HCT116 (cell line): ENCODE measurements at regions not wholly inside any gene's neighbourhood (a gene's known extent, or its start where the extent isn't known, plus 50 kb on each side); places are given as distances from the start of the nearest gene placed in this dataset.
"Not testable (repeated sequence)": the region's sequence is repeated elsewhere in the genome, so short reads cannot be mapped to it uniquely, and the experiment has no call there.

Experiments
- ATAC-seq: fragments of 200-7000 bp; cut with Tn5 transposase; 2 replicates; pipeline ENCODE4 v1.9.1; 2020; ENCODE audit warnings: mild to moderate bottlenecking, moderate library complexity
- BruUV-seq: library from RNA; stranded (reverse); fragments of 400-500 nt; replicated peaks from 2 replicates; lab custom pipeline; 2021; lab: Mats Ljungman, UMichigan
- CTCF ChIA-PET: fragments of 300-600 bp; sonication (Branson Sonifier 250); formaldehyde crosslinking; loops from one replicate; lab custom pipeline; 2021; ENCODE audit warnings: antibody characterized with exemption; lab: Charles Lee
- POLR2A ChIA-PET: fragments of 300-600, 350-600 bp; sonication (Branson Sonifier 250); formaldehyde crosslinking; loops from one replicate; lab custom pipeline; 2021; ENCODE audit warnings: antibody characterized with exemption; lab: Charles Lee
- RAD21 ChIA-PET, 2 experiments: fragments of 300-600 bp; sonication (Branson Sonifier 250); formaldehyde crosslinking; loops; one replicate each; lab custom pipeline; 2023; ENCODE audit warnings: low total read pairs in 2 of 2; ENCODE audit not compliant: uncharacterized antibody in 2 of 2, unreplicated experiment in 2 of 2, low non-redundant PET in 1 of 2; lab: Charles Lee
- DNase-seq: peaks from one replicate; pipeline ENCODE4 v3.0.0-alpha.2; 2010; ENCODE audit warnings: low read depth, low spot score
- H2AFZ ChIP-seq: fragments of 200-600 bp; shearing (Covaris generic), sonication (generic); 2 replicates; pipeline ENCODE4 v1.6.1; 2017; ENCODE audit warnings: low read depth, mixed run types, mixed read lengths, antibody characterized with exemption, low read length; ENCODE audit not compliant: poor library complexity, severe bottlenecking
- H3K27ac ChIP-seq: 2 replicates; pipeline ENCODE4 v1.5.1; 2012; ENCODE audit warnings: low read depth, low read length
- H3K27me3 ChIP-seq: fragments of 200-600 bp; sonication (generic); 2 replicates; pipeline ENCODE4 v1.6.1; 2016; ENCODE audit warnings: mixed run types, low read length, mixed read lengths; ENCODE audit not compliant: insufficient read depth
- H3K36me3 ChIP-seq, 2 experiments: fragments of 200-500 bp in 1 of 2; fragments of 200-600 bp in 1 of 2; sonication (Bioruptor generic) in 1 of 2; sonication (generic) in 1 of 2; 2 replicates each; pipeline versions ENCODE4 v1.5.1 to v1.6.1; 2014 to 2016; ENCODE audit warnings: low read length in 2 of 2, inconsistent platforms in 1 of 2, mixed read lengths in 1 of 2, mixed run types in 1 of 2; ENCODE audit not compliant: insufficient read depth in 2 of 2, control insufficient read depth in 1 of 2
- H3K4me1 ChIP-seq, 2 experiments: fragments of 200-600 bp in 1 of 2; sonication (generic) in 1 of 2; 2 replicates each; pipeline versions ENCODE4 v1.5.1 to v1.6.1; 2012 to 2017; ENCODE audit warnings: low read length in 2 of 2, inconsistent platforms in 1 of 2, mild to moderate bottlenecking in 1 of 2, mixed read lengths in 1 of 2, mixed run types in 1 of 2, moderate library complexity in 1 of 2; ENCODE audit not compliant: insufficient read depth in 2 of 2, control insufficient read depth in 1 of 2
- H3K4me2 ChIP-seq: fragments of 200-600 bp; sonication (generic); 2 replicates; pipeline ENCODE4 v1.6.1; 2017; ENCODE audit warnings: mixed run types, low read length, mixed read lengths
- H3K4me3 ChIP-seq, 2 experiments: fragments of 200-600 bp in 1 of 2; sonication (generic) in 1 of 2; replicated peaks in 1 of 2; 2 replicates each; pipeline ENCODE4 v1.5.1; 2011 to 2016; ENCODE audit warnings: low read length in 2 of 2, control low read depth in 1 of 2, low read depth in 1 of 2, mild to moderate bottlenecking in 1 of 2, mixed read lengths in 1 of 2, mixed run types in 1 of 2
- H3K79me2 ChIP-seq: fragments of 200-600 bp; sonication (generic); 2 replicates; pipeline ENCODE4 v1.6.1; 2017; ENCODE audit warnings: mild to moderate bottlenecking, mixed run types, low read length, moderate library complexity, mixed read lengths; ENCODE audit not compliant: insufficient read depth
- H3K9ac ChIP-seq: fragments of 200-600 bp; sonication (generic); 2 replicates; pipeline ENCODE4 v1.6.1; 2016; ENCODE audit warnings: low read length, mixed read lengths
- H3K9me2 ChIP-seq: fragments of 200-600 bp; sonication (generic), shearing (Covaris generic); 2 replicates; pipeline ENCODE4 v1.6.1; 2017; ENCODE audit warnings: mixed run types, mild to moderate bottlenecking, moderate library complexity; ENCODE audit not compliant: insufficient read depth
- H3K9me3 ChIP-seq, 2 experiments: fragments of 200-500 bp in 1 of 2; fragments of 200-600 bp in 1 of 2; sonication (Bioruptor generic) in 1 of 2; sonication (generic) in 1 of 2; 2 replicates each; pipeline ENCODE4 v1.6.1; 2014 to 2017; ENCODE audit warnings: low read length in 2 of 2, mixed read lengths in 2 of 2, inconsistent platforms in 1 of 2, low read depth in 1 of 2, mild to moderate bottlenecking in 1 of 2, mixed run types in 1 of 2, moderate library complexity in 1 of 2; ENCODE audit not compliant: control insufficient read depth in 1 of 2, insufficient read depth in 1 of 2
- H4K20me1 ChIP-seq: fragments of 200-600 bp; sonication (generic), shearing (Covaris generic); 2 replicates; pipeline ENCODE4 v1.6.1; 2017; ENCODE audit warnings: mixed run types, mild to moderate bottlenecking, moderate library complexity; ENCODE audit not compliant: insufficient read depth
- ATF3 ChIP-seq: IDR thresholded peaks from 2 replicates; pipeline ENCODE4 v1.6.1; 2012
- ELF1 ChIP-seq: IDR thresholded peaks from 2 replicates; pipeline ENCODE4 v1.6.1; 2012; ENCODE audit warnings: low read depth, borderline replicate concordance
- RAD21 ChIP-seq: IDR thresholded peaks from 2 replicates; pipeline ENCODE4 v1.6.1; 2012; ENCODE audit warnings: low read depth, mild to moderate bottlenecking
- ZFX ChIP-seq: fragments of 450-650 bp; IDR thresholded peaks from 2 replicates; pipeline ENCODE4 v1.6.1; 2017
- ZNF274 ChIP-seq: fragments of 200-500 bp; sonication (Bioruptor generic); IDR thresholded peaks from 2 replicates; pipeline ENCODE4 v1.6.1; 2014; ENCODE audit warnings: mild to moderate bottlenecking, low read depth, low read length, inconsistent platforms
- intact Hi-C: fragments of 100-400 bp; cut with micrococcal nuclease; formaldehyde crosslinking; loops from 2 replicates; pipeline ENCODE4 v1.10.0; 2022
- TF ChIP-seq, protein P1 (sequence below): IDR thresholded peaks from 2 replicates; pipeline ENCODE4 v1.6.1; 2012; ENCODE audit warnings: low read depth

- Histone ChIP-seq H3K27ac (no peak overlapping the region), H4K20me1 (no peaks in the 10 kb centered on the region), H3K36me3 (no peaks in the 10 kb centered on the region), H2AFZ (no peak overlapping the region), H3K4me2 (no peak overlapping the region), H3K9me3 (no peaks in the 10 kb centered on the region), H3K27me3 (no peaks in the 10 kb centered on the region; the same call in 1 of the 2 replicates), H3K4me1 (no peaks in the 10 kb centered on the region), H3K79me2 (no peaks in the 10 kb centered on the region), H3K9me2 (no peaks in the 10 kb centered on the region), H3K4me3 (no peak overlapping the region), H3K9ac (no peak overlapping the region)
- intact Hi-C loops, result no loop called here
- ATAC-seq, result no peak
- POLR2A ChIA-PET, result no interaction called here
- RAD21 ChIA-PET, result no interaction called here
- CTCF ChIA-PET, result no interaction called here
- BruUV-seq, result no TSS peak
- TF ChIP-seq ZFX (no peak), RAD21 (no peak), ATF3 (no peak), ELF1 (no peak), ZNF274 (no peak)
- TF ChIP-seq, protein P1, sequence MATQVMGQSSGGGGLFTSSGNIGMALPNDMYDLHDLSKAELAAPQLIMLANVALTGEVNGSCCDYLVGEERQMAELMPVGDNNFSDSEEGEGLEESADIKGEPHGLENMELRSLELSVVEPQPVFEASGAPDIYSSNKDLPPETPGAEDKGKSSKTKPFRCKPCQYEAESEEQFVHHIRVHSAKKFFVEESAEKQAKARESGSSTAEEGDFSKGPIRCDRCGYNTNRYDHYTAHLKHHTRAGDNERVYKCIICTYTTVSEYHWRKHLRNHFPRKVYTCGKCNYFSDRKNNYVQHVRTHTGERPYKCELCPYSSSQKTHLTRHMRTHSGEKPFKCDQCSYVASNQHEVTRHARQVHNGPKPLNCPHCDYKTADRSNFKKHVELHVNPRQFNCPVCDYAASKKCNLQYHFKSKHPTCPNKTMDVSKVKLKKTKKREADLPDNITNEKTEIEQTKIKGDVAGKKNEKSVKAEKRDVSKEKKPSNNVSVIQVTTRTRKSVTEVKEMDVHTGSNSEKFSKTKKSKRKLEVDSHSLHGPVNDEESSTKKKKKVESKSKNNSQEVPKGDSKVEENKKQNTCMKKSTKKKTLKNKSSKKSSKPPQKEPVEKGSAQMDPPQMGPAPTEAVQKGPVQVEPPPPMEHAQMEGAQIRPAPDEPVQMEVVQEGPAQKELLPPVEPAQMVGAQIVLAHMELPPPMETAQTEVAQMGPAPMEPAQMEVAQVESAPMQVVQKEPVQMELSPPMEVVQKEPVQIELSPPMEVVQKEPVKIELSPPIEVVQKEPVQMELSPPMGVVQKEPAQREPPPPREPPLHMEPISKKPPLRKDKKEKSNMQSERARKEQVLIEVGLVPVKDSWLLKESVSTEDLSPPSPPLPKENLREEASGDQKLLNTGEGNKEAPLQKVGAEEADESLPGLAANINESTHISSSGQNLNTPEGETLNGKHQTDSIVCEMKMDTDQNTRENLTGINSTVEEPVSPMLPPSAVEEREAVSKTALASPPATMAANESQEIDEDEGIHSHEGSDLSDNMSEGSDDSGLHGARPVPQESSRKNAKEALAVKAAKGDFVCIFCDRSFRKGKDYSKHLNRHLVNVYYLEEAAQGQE, result no peak
- no peak for DNase-seq
Measured at GRCh38 chr3:137335478-137335877, 377.7 kb downstream of the IL20RB start.

GRCh38 chr3:137338400-137338799 lies 380.6 kb downstream of the IL20RB start:
- H3K9ac ChIP-seq, RAD21 ChIA-PET, H3K4me2 ChIP-seq, H3K36me3 ChIP-seq, H4K20me1 ChIP-seq, BruUV-seq, H3K27me3 ChIP-seq, H3K4me3 ChIP-seq, H3K9me3 ChIP-seq, intact Hi-C loops, H3K9me2 ChIP-seq, H3K4me1 ChIP-seq, H3K79me2 ChIP-seq, CTCF ChIA-PET, ATAC-seq, H2AFZ ChIP-seq, POLR2A ChIA-PET, H3K27ac ChIP-seq, DNase-seq: not testable (repeated sequence)
